NCI-H345 treated with DMSO at 0.1 percent for 48 hours (cell line): ENCODE measurements at regions not wholly inside any gene's neighbourhood (a gene's known extent, or its start where the extent isn't known, plus 50 kb on each side); places are given as distances from the start of the nearest gene placed in this dataset.

Experiments
- DNase-seq: peaks from one replicate; lab custom pipeline; 2025; ENCODE audit not compliant: unreplicated experiment; lab: John Stamatoyannopoulos, UW

DNA sequence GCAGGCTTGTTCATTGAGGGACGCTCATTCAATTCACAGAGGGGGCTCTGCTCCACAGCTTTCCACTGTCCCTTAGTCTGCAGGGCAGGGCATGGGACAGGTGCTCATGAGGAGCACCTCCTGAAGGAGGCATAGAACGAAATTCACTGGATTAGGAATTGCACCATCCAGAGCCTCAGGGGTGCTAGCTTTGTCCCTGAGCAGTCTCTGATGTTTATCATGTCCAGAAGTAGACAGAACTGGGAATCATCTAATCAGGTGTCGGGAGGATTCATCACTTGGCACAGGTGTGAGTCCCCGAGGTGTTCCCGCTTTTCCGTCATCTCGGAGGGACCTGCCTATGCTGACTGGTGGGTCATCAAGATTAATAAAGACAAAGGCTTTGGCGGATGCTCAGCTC, 321.4 kb downstream of the AJAP1 start:
- no peak for DNase-seq

DNA sequence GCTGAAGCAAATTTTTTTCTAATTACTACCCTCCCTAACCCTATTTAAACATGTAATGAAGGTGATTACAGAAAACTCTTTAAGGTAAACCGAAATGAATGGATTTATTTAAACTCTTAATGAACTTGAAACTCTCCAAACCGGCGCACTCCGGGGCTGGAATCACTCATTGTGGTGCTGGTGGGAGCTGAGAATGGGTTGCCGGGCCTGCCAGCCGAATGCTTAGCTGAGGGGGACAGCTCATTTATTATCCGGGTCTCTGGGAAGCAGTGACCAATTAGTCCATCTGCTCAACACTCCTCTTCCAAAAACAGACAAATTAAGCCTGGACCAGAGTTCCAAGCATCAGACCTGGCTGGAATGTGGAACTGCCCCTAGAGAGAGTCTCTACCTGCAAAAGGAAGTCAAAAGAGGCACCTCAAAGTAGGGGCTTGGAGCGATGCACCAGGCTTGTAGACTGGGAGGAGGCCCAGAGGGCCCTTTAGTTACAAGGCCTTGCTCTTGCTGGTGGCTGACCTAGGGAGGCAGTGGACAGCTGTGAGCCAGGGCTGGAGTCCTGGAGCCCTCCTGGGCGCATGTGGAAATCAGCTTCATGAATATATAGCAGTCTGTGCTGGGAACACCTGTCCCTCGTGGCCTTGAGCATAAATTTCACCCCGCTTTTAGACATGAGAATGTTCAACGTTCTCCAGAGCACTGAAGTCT, 320.7 kb downstream of the AJAP1 start:
- no peak for DNase-seq

DNA sequence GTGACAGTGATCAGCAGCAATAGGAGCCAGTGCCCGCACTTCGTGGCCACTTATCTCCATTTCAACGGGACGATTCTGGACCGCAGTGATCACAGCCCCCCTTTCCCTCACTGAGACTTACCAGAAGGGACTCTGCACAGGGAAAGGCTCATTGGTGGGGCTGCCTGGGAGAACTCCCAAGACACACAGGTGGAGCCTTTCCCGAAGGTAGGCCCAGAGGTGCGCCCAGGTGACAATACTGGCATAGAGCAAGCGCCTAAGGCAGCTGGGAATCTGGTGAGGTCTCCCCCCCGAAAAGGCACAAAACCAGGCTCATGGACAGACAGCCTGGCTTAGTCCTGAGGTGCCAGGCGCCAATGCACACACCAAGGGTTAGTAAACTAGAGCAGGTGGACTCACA, 318.9 kb downstream of the AJAP1 start:
- no peak for DNase-seq

DNA sequence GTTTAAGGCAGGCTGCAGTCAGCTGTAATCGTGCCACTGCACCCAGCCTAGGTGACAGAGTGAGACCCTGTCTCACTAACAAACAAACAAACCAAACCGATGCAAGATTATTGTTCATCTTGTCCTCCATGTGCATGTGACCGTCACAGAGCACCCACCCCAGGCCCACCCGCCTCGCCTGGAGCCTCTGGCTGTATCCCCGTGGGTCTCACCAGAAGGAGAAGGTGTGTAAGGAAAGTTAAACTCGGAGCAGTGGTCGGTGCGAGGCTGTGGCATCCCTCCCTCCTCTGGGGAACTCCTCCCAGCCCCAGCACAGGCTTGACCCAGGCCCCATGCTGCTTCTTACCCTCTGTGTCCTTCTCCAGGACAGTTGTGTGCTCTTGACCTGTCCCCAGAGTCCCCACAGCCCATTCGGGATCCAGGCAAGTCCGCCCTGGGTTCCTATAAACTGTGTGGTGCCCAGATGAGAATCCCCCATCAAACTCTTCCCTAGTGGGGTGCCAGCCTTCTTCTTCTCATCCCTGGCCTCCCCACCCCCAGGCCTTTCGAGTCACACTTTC, 318.4 kb downstream of the AJAP1 start:
- DNase-seq: no peak

DNA sequence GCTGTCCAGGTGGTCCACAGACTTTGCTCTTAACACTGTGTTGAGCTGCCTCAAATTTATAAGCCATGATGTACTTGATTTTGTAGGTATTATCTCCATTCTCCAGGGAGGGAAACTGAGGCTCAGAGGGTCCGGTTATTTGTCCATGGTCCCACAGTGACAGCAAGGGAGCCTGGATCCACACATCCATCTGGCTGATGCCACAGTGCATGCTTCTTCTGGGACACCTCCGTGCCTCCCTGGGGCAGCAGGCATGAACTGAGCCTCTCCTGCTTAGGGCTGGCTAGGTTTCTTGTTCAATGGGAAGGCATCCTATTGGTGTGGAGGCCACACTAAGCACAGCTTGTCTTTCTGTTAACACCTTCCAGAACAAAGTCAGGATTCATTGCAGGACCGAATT, 317.3 kb downstream of the AJAP1 start:
- no peak for DNase-seq

DNA sequence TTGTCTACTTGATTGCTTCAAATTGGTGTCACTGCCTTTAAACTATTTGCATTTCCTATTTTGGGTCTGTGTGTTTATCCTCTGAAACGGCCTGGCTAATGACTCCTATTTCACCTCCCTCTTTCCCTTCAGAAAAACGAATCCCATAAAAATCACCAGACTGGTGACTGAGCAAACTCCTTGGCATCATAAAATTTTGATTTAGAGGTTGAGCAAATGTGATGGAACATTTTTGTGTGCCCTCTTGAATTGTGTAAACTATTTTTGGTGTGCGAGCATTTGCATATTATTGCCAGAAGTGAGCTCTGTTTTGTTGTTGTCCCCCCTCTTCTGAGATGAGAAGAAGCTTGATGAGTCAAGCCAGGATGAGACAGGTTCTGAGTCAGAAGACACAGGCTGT, 316.1 kb downstream of the AJAP1 start:
- DNase-seq: no peak

DNA sequence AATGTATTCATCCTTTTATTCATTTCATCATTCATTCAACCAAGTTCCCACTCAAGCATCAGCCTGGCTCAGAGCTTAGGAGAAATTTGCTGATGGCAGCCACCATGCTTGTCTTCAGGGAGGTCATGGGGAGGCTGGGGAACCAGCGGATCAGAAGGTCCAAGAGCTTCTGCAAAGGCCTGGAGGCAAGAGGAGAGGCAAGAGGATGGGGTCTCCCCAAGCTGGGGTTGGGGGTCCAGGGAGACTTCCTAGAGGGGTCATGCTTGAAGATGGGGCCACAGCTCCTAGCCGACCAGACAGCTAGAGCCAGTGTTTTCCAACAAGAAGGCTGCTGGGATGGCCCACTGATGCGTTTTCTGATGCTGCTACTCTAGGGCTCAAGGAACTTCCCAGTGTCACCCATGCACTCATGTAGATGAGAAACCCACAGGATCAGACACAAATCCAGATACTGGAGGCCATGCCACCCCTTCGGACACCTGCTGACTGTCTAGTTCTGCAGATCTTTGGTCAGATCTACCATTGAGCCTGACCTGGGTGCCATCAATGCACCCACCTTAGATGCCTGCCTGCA, 315.2 kb downstream of the AJAP1 start:
- DNase-seq: no peak

DNA sequence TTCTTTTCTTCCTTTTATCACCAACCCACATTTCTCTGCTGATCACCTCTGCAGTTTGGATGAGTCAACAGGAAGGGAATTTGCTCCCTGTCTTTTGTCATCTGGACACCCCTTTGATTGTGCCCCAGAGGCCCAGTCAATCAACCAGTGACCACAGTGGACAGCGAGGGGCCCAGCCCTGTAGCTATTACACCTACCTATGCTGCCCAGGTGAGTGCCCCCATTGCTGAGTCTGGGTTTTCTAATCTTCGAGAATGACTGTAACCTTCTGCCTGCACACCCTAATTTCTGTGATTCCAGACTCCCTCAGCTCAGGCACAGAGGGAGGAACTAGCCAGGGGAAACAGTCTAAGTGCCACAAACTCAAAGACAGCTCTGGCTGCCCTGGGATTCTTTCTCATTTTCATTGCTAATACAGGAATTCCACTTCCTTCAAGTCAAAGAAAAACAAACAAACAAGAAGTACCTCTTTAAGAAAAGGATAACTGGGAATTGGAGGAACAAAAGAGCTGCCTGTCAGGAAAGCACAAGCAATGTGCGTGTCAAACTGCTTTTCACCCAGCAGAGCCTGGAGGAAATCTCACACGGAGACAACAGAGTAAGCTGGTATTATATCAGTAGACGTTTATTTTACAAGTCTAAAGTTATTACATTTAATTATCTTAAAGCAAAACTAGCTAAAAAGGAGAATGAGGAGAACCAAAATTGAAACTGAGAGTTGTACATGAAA, 311.1 kb downstream of the AJAP1 start:
- no peak for DNase-seq

DNA sequence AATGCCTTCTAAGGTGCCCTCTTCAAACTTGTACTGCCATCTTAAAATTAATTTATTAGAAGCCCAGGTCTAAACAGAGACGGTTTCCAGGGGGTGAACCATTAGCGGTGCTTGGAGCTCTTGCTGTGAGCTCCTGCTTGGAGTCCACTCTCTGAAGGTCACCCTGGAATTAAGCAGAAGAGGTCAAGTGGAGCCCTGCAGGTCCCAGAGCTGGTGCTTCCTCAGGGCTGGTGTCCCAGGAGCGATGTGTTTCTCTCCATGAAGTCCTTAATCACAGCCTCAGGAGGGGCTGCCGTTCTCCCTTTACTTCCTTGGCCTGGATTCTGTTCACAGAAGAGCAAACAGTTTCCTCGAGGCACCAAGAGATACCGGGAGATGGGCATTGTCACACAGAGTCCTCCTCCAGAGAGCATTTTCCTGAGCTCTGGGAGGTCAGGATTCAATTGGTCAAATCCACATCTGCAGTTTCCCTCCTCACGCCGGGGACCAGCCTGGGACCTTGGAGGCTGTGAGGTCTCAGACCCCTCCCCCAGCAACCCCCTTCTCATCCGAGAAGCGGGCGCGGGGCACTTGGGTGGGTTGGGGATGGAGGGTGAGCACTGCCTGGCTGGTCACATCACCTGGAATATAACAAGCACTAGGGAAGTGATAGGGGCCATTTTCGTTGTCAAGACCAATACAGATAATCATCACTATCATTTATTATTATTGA, 310.4 kb downstream of the AJAP1 start:
- no peak for DNase-seq

DNA sequence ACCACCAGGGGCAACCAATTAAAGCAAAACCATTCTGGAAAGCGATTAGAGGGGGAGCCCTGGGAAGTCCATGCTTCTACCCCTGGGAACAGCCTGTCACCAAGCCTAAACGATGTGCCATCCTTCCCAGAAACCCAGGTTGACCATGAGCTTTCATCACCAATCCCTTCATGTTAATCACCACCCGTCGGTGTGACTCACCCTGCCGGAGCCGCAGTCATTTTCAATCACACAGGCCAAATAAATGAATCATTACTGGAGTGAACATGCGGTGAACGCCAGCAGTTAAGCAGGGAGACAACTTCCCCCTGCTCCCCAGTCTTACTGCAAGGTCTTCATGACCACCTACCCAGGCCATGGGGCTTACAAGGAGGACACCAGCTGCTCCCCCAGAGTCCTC, 308.8 kb downstream of the AJAP1 start:
- DNase-seq: no peak

DNA sequence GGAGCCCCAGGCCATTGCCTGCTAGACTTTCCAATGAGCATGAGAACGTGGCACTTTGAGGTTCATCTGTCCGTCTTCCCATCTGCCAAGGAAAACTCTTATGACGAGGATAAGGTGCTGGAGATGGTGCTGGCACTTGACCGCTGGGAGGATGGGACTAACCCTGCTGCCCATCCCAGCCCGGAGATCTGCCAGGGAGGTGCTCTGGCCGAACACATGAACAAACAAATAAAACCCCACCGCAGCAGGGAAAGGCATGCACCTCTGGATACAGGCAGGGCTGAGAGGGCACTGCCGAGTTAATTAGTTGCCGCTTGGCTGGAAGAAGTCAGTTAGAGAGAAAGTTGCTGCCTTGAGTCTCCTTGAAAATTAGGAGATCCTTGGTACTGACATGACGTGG, 308.4 kb downstream of the AJAP1 start:
- DNase-seq: no peak

DNA sequence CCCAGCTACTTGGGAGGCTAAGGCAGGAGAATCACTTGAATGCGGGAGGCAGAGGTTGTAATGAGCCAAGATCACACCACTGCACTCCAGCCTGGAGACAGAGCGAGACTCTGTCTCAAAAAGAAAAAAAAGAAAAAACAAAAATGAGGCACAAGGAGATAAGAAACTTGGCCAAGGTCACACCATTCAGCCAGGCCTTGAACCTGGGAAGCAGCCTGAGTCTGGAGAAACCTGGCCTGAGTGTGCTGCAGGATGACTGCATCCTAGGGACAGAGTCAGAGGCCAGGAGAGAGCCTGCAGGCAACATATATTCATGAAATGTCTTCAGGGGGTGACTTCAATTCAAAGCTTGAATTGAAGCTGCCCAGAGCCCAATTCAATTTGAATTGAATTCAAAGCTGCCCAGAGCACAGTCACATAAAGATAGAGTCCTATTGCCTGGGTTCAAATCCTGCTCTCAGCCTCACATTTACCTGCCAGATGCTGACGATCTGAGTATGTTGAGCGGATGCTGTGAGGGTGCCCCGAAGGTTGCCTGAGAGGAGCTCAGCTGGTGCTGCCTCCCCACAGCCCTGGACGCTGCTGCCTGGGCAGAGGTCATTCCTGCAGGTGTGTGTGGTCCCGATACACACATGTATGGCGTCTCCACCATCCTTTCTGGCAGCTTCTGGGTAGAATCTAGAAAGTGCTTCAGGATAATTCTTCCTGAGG, 307.7 kb downstream of the AJAP1 start:
- DNase-seq: no peak

DNA sequence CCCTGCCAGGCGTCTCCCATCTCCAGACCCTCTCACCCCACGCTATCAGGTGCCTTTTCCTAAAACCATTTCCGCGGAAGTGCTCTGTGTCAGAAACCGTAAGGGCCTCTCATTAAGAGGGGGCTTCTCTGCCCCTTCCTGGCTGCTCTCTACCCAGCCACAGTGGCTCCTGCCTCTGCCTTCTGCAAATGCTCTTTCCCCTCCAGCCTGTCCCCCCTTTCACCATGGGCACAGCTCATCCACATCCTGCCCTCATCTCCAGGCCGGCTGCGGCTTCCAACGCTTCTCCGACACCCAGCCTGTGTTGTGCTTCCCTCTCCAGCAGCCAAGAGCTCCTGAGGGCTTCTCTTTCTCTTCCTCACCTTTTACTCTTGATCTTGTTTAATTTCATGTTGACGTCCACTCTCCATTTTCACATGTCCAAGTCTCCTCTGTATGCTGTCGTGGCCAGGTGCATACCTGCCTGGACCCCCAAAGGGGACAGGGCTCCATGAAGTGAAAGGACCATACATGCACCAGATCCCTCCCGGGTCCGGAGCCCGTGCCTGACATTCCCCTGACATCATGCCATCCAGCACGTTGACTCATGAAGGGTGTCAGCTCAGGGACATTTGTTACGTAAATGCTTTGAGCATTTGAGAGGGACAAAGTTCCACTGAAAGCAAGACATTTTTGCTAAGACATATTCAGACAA, 306.5 kb downstream of the AJAP1 start:
- DNase-seq: no peak

DNA sequence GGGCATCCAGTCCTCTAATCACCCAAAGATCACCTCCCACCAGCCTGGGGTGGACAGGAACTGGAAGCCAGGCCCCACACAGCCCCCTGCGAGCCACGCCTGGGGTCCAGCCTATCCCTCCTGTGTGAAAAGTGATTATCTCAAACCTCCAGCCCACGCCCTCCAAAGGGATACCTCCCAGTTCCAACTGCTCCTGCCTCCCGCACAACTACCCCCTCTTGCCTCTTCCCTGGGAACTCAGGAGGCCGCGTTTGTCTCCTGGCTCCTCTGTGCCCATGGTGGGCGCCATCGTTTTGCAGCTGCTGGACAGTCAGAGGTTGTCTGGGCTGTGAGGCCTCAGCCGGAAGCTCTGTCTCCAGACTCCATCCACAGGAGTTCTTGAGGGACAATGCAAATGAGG, 305.9 kb downstream of the AJAP1 start:
- DNase-seq: no peak

DNA sequence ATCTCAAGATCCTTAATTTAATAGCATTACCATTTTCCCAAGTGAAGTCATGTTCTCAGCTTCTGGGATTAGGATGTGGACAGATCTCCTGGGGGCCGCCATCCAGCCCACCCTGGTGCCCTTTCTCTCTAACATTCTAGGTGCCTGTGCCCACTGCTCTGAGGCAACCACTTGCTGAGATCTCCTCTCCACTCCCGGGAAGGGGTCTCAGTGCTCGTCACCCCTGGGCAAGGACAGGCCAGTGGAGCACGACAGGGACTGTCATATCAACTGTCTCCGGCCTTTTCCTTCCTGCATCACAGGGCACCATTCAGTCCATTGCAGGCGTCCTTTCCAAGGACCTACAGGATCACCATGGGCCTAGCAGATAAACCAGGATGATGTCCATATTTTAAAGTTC, 304.8 kb downstream of the AJAP1 start:
- DNase-seq: no peak

DNA sequence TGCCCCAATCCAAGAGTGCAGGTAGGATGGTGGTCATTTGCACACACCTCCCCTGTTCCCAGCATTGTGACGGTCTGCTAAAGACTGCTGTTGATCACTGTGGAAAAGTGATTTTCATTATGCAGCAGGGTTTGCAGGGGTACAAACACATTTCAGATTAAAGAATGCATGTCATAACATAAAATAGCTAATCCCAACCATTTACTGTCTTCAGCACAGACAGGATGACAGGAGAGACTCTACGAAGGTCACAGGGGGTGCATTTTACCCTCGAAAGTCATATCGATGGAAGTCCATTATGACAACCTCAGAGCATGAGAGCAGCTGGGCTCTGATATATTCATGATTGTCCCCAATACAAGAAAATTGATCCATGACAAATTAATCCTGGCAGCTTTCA, 302.6 kb downstream of the AJAP1 start:
- no peak for DNase-seq

DNA sequence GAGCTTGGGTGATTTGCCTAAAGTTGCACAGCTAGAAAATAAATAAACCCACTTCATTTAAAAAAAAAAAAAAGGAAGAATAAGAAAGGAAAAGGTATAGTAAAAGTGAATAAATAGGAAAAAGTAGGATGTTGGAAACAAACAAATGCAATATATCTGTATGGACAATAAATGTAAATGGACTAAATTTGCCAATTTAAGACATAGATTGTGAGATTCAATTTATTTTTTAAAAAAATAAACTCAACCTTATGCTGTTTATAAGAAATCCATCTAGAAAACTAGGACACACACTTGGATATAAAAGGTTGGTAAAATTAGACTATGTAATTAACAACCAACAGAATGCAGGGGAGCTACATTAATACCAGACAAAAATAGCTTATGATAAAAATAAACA, 300.0 kb downstream of the AJAP1 start:
- DNase-seq: no peak

DNA sequence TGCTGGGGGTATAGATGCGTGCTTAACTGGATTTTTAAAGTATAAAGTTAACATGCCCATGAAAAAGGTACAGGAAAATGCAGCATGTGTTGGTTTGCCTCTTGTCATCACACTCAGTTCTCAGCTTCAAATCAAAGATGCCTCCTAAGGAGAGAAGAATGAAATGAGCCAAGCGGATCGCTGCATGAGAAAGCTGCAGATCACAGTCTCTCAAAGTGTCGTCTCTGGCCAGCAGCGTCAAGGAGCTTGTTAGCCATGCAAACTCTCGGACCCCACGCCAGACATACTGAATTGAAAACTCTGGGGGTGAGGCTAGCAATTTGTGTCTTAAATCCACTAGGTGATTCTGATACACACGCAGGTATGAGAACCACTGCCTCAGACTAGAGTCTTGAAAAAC, 297.2 kb downstream of the AJAP1 start:
- DNase-seq: no peak

DNA sequence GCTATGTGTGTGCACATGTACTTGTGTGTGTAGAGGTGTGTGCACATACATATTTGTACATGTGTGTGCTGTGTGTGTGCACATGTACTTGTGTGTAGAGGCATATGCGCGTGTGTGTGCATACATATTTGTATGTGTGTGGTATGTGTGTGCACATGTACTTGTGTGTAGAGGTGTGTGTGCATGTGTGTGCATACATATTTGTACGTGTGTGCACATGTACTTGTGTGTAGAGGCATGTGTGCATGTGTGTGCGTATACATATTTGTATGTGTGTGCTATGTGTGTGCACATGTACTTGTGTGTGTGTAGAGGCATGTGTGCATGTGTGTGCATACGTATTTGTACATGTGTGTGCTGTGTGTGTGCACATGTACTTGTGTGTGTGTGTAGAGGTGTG, 291.9 kb downstream of the AJAP1 start:
- no peak for DNase-seq

DNA sequence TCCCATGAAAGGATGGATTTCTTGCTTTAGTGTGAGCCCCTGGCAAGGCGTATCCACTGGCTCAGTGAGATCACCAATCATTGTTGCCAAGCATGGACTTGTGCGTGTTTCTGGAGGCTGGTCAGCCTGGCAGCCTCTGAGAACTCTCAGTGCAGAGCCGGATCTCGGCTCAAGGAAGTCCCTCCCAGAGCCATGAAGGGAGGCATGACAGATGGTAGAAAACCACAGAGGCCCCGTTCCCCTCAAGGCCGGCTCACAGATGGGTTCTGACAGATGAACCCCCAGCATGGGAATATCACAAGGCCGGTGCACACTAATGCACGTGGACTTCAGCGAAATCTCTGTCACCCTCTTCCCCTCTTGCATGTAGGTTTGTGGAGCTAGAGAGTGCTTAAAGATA, 290.5 kb downstream of the AJAP1 start:
- no peak for DNase-seq
